ENCODE measurements at regions not wholly inside any gene's neighbourhood (a gene's known extent, or its start where the extent isn't known, plus 50 kb on each side); places are given as distances from the start of the nearest gene placed in this dataset.

DNA sequence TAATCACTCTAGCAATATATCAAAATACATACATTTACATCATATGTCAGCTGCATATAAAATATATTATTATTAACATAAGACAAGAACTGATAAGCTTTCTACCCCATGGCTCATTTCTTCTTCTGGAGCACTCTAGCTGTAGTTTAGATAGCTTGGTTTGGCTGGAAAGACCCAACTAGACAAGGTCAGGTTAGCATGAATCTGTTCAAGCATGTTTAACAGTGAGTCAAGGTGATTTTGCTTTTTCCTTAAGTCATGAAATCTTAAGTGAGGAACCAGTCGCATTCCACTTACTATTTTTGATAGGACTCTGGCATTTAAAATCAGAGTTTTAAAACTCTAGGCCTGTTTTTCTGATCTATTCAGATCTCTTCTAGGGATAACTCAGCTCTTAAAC, 157.0 kb upstream of the PDGFD start:
- Histone ChIP-seq H3K4me3 (no peak overlapping the region), H3K36me3 (no peaks in the 10 kb centered on the region), H3K4me1 (no peaks in the 10 kb centered on the region), H3K27me3 (no peaks in the 10 kb centered on the region), H3K9me3 (no peaks in the 10 kb centered on the region), H3K27ac (no peak overlapping the region)
- 58 to 62% methylated on average over 1 of the region's 1 CpG for WGBS, 2 donors
- no peak for TF ChIP-seq POLR2A (IDR thresholded peaks at IDR 0.05)
- TF ChIP-seq, protein P1, sequence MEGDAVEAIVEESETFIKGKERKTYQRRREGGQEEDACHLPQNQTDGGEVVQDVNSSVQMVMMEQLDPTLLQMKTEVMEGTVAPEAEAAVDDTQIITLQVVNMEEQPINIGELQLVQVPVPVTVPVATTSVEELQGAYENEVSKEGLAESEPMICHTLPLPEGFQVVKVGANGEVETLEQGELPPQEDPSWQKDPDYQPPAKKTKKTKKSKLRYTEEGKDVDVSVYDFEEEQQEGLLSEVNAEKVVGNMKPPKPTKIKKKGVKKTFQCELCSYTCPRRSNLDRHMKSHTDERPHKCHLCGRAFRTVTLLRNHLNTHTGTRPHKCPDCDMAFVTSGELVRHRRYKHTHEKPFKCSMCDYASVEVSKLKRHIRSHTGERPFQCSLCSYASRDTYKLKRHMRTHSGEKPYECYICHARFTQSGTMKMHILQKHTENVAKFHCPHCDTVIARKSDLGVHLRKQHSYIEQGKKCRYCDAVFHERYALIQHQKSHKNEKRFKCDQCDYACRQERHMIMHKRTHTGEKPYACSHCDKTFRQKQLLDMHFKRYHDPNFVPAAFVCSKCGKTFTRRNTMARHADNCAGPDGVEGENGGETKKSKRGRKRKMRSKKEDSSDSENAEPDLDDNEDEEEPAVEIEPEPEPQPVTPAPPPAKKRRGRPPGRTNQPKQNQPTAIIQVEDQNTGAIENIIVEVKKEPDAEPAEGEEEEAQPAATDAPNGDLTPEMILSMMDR (IDR thresholded peaks at IDR 0.05): no peak
- intact Hi-C loops (cut with DNase I): no loop called here
- no peak for DNase-seq

DNA sequence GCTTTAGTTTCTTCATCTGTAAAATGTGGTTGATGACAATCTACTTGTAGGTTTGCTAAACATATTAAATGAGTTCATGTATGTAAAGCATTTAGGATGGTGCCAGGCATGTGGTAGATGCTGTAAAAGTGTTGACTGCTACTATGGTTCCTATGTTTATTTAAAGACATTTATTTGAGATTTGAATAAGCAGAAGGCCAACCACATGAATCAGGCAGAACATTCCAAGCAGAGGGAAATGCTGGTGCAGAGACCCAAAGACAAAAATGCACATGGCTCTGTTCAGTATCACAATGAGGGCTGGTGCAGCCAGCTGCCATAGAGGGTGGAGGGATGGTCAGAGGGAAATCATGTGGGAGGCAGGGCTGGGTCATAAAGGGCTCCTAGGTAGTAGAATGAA, 156.2 kb upstream of the PDGFD start:
- no peaks in the 10 kb centered on the region for H3K36me3 ChIP-seq
- no peak for TF ChIP-seq POLR2A (IDR thresholded peaks at IDR 0.05)
- TF ChIP-seq, protein P1 (IDR thresholded peaks at IDR 0.05): no peak
- H3K4me3 ChIP-seq: no peak overlapping the region
- no peaks in the 10 kb centered on the region for H3K4me1 ChIP-seq
- H3K27me3 ChIP-seq: no peaks in the 10 kb centered on the region
- no peak for DNase-seq
- intact Hi-C loops (cut with DNase I): no loop called here
- H3K27ac ChIP-seq: no peak overlapping the region
- H3K9me3 ChIP-seq: no peaks in the 10 kb centered on the region

DNA sequence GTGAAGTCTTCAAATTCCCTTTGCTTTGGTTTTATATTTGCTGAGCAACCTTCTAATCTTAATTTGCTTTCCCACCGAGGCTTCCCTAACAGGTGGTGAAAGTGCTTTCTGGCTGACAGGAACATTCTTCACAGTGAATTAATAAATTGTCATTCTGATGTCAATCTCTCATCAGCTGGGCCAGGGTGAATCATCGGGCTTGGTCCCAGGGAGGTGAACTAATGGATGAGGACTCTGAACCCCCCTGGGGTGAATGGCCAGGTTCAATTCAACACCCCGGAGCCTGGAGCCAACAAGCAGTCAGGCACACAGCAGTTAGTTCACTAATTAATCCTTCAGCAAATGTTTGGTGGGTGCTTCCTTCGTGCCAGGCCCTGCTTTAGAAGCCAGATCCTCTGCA, 155.4 kb upstream of the PDGFD start:
- H3K27me3 ChIP-seq: no peaks in the 10 kb centered on the region
- H3K27ac ChIP-seq: no peak overlapping the region
- no peak for DNase-seq
- intact Hi-C loops (cut with DNase I): no loop called here
- no peak for TF ChIP-seq POLR2A (IDR thresholded peaks at IDR 0.05)
- TF ChIP-seq, protein P1 (IDR thresholded peaks at IDR 0.05): no peak
- H3K36me3 ChIP-seq: no peaks in the 10 kb centered on the region
- no peaks in the 10 kb centered on the region for H3K4me1 ChIP-seq
- no peaks in the 10 kb centered on the region for H3K9me3 ChIP-seq
- whole genome bisulfite sequencing, 2 donors: 28 to 49% methylated on average over 3 of the region's 4 CpGs
- H3K4me3 ChIP-seq: no peak overlapping the region

DNA sequence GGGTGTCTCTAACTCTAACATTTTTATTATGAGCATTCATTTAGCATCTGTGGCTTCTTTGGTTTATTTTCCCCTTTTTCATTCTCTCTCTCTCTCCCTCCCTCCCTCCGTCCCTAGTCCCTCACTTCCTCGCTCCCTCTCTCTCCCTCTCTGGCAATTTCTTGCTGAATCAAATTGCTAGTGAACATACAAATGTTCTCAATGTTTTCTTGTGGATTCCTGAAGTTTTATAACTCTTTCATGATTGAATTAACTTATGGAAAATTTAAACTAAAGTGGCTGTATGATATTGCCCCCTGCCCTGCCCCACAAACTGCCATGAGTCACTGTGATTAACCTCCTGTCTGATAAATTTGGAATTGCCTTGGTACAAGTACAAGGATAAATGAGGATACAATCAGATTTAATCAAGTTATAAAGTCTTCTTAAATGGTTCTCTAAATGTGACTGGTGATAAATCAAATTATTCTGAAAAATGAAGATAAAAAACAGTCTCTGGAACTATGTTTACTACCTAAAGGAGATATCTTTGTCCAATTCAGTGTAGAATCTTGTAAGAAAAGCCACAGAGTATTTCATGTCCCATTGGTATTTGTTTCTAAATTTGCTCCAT, 143.0 kb upstream of the PDGFD start:
- Histone ChIP-seq H3K4me1 (no peaks in the 10 kb centered on the region), H3K27me3 (no peaks in the 10 kb centered on the region), H3K27ac (no peak overlapping the region), H3K9me3 (no peaks in the 10 kb centered on the region), H3K4me3 (no peak overlapping the region), H3K36me3 (no peaks in the 10 kb centered on the region)
- TF ChIP-seq, protein P1 (IDR thresholded peaks at IDR 0.05): no peak
- TF ChIP-seq POLR2A (IDR thresholded peaks at IDR 0.05): no peak
- WGBS, 2 donors: 78 to 84% methylated on average over 2 of the region's 2 CpGs
- intact Hi-C loops (cut with DNase I): no loop called here
- no peak for DNase-seq

DNA sequence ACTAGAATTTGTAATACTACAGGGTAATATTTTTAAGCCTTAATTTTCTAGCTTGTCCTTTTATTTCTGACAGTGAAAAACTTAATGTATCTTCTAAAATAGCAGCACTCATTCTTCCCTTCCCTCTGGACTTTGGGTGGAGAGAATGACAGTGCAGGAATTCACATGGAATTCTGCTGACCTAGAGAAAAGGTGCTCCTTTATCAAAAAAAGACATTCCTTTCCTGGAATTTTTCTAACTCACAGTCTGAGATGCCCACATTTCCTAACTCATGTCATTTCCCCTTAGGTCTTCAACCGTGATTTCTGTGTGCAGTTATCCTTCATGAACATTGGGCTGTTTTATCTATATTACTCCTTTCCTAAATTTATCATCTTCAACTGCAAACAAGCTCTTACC, 137.8 kb upstream of the PDGFD start:
- Histone ChIP-seq H3K27me3 (no peaks in the 10 kb centered on the region), H3K27ac (no peak overlapping the region), H3K4me1 (no peaks in the 10 kb centered on the region), H3K4me3 (no peak overlapping the region), H3K9me3 (no peaks in the 10 kb centered on the region), H3K36me3 (no peaks in the 10 kb centered on the region)
- DNase-seq: no peak
- 57 to 64% methylated on average over 1 of the region's 1 CpG for WGBS, 2 donors
- intact Hi-C loops (cut with DNase I): no loop called here
- TF ChIP-seq POLR2A (IDR thresholded peaks at IDR 0.05): no peak
- TF ChIP-seq, protein P1 (IDR thresholded peaks at IDR 0.05): no peak
